GM23338 (cell line): ENCODE measurements at regions not wholly inside any gene's neighbourhood (a gene's known extent, or its start where the extent isn't known, plus 50 kb on each side); places are given as distances from the start of the nearest gene placed in this dataset.

Experiments
- ATAC-seq: fragments of 200-7000 bp; cut with Tn5 transposase; 3 replicates; pipeline ENCODE4 v1.9.1; 2020
- DNase-seq: peaks from one replicate; pipeline ENCODE4 v3.0.0-alpha.2; 2015; ENCODE audit warnings: low spot score
- H2AFZ ChIP-seq: fragments of 200-600 bp; sonication (generic); 2 replicates; pipeline ENCODE4 v1.8.0; 2016; ENCODE audit warnings: antibody characterized with exemption, mild to moderate bottlenecking, moderate library complexity
- H3F3A ChIP-seq: fragments of 200-600 bp; sonication (generic); replicated peaks from 2 replicates; pipeline ENCODE4 v1.8.0; 2017; ENCODE audit warnings: antibody characterized with exemption, mixed run types, low read depth
- H3K27ac ChIP-seq: fragments of 200-600 bp; sonication (generic); 2 replicates; pipeline ENCODE4 v1.6.1; 2016; ENCODE audit warnings: low read depth
- H3K27me3 ChIP-seq: fragments of 200-600 bp; sonication (generic); 2 replicates; pipeline ENCODE4 v1.8.0; 2016; ENCODE audit warnings: mild to moderate bottlenecking, mixed run types, moderate library complexity; ENCODE audit not compliant: insufficient read depth
- H3K36me3 ChIP-seq: fragments of 200-600 bp; sonication (generic); 2 replicates; pipeline ENCODE4 v1.8.0; 2016; ENCODE audit warnings: mild to moderate bottlenecking; ENCODE audit not compliant: insufficient read depth
- H3K4me1 ChIP-seq: fragments of 200-600 bp; sonication (generic); 2 replicates; pipeline ENCODE4 v1.8.0; 2016; ENCODE audit warnings: mild to moderate bottlenecking, moderate library complexity; ENCODE audit not compliant: insufficient read depth
- H3K4me2 ChIP-seq: fragments of 200-600 bp; sonication (generic); 2 replicates; pipeline ENCODE4 v1.7.1; 2017; ENCODE audit warnings: mixed run types
- H3K4me3 ChIP-seq: fragments of 200-600 bp; sonication (generic); 2 replicates; pipeline ENCODE4 v1.6.1; 2016; ENCODE audit warnings: mixed run types
- H3K79me2 ChIP-seq: fragments of 200-600 bp; sonication (generic); replicated peaks from 2 replicates; pipeline ENCODE4 v1.8.0; 2017; ENCODE audit warnings: mild to moderate bottlenecking; ENCODE audit not compliant: insufficient read depth
- H3K9me2 ChIP-seq: fragments of 200-600 bp; sonication (generic); 2 replicates; pipeline ENCODE4 v1.8.0; 2017; ENCODE audit not compliant: insufficient read depth
- H4K20me1 ChIP-seq: fragments of 200-600 bp; sonication (generic); replicated peaks from 2 replicates; pipeline ENCODE4 v1.8.0; 2017; ENCODE audit warnings: mild to moderate bottlenecking; ENCODE audit not compliant: insufficient read depth
- H3K27ac Mint-ChIP-seq: 2 replicates; pipeline ENCODE4 v1.8.0; 2020; ENCODE audit warnings: inconsistent platforms, mild to moderate bottlenecking, moderate library complexity, mixed read lengths
- H3K27me3 Mint-ChIP-seq: 3 replicates; pipeline ENCODE4 v1.8.0; 2022; ENCODE audit warnings: low read depth, mild to moderate bottlenecking, moderate library complexity, mixed read lengths, inconsistent platforms; ENCODE audit not compliant: insufficient read depth, poor library complexity
- H3K36me3 Mint-ChIP-seq: 3 replicates; pipeline ENCODE4 v1.8.0; 2021; ENCODE audit warnings: low read depth, mild to moderate bottlenecking, inconsistent platforms, moderate library complexity, mixed read lengths
- H3K4me1 Mint-ChIP-seq: 3 replicates; pipeline ENCODE4 v1.8.0; 2020; ENCODE audit warnings: mild to moderate bottlenecking, inconsistent platforms, mixed read lengths
- H3K4me3 Mint-ChIP-seq: 3 replicates; pipeline ENCODE4 v1.8.0; 2021; ENCODE audit warnings: moderate library complexity, mild to moderate bottlenecking, inconsistent platforms, mixed read lengths
- H3K9me3 Mint-ChIP-seq: 3 replicates; pipeline ENCODE4 v1.8.0; 2020; ENCODE audit warnings: moderate library complexity, mild to moderate bottlenecking, inconsistent platforms, mixed read lengths
- CREB1 ChIP-seq: fragments of 250-450 bp; sonication (Bioruptor Pico); IDR thresholded peaks from 2 replicates; pipeline ENCODE4 v1.5.0; 2020; ENCODE audit warnings: low read depth, mild to moderate bottlenecking, moderate library complexity
- CTCF ChIP-seq, 2 experiments: fragments of 200-600 bp in 1 of 2; sonication (generic) in 1 of 2; conservative IDR thresholded peaks; 2 replicates each; pipeline versions ENCODE4 v1.5.1 to v1.6.1; 2016 to 2017; ENCODE audit warnings: antibody characterized with exemption in 2 of 2, low read depth in 2 of 2, mild to moderate bottlenecking in 2 of 2, moderate library complexity in 1 of 2
- ETS1 ChIP-seq: IDR thresholded peaks from 2 replicates; pipeline ENCODE4 v1.6.1; 2016; ENCODE audit warnings: antibody characterized with exemption
- EZH2 ChIP-seq: fragments of 200-600 bp; sonication (generic); IDR thresholded peaks from one replicate; pipeline ENCODE4 v1.8.0; 2017; ENCODE audit warnings: antibody characterized with exemption, mild to moderate bottlenecking, low read depth; ENCODE audit not compliant: unreplicated experiment
- EZH2phosphoT487 ChIP-seq: fragments of 200-600 bp; sonication (generic); IDR thresholded peaks from one replicate; pipeline ENCODE4 v1.8.1; 2018; ENCODE audit warnings: antibody characterized with exemption; ENCODE audit not compliant: unreplicated experiment
- NANOG ChIP-seq: IDR thresholded peaks from 2 replicates; pipeline ENCODE4 v1.6.1; 2016; ENCODE audit warnings: antibody characterized with exemption, borderline replicate concordance
- POLR2AphosphoS5 ChIP-seq: IDR thresholded peaks from 2 replicates; pipeline ENCODE4 v1.6.1; 2016; ENCODE audit warnings: antibody characterized with exemption, low read depth
- REST ChIP-seq: IDR thresholded peaks from one replicate; pipeline ENCODE4 v1.6.1; 2018; ENCODE audit warnings: antibody characterized with exemption; ENCODE audit not compliant: unreplicated experiment
- ZNF114 ChIP-seq: fragments of 250-450 bp; sonication (Bioruptor Pico); IDR thresholded peaks from 2 replicates; pipeline ENCODE4 v1.5.0; 2020; ENCODE audit warnings: mild to moderate bottlenecking, moderate library complexity
- ZNF331 ChIP-seq: fragments of 250-450 bp; sonication (Bioruptor Pico); IDR thresholded peaks from 2 replicates; pipeline ENCODE4 v1.5.0; 2020; ENCODE audit warnings: low read depth, mild to moderate bottlenecking, moderate library complexity
- ZNF462 ChIP-seq: fragments of 250-450 bp; sonication (Bioruptor Pico); IDR thresholded peaks from 2 replicates; pipeline ENCODE4 v1.5.0; 2020; ENCODE audit warnings: mild to moderate bottlenecking, moderate library complexity

- no peak for TF ChIP-seq ETS1
- TF ChIP-seq EZH2phosphoT487 = no peak
- no peak for TF ChIP-seq EZH2
- TF ChIP-seq CREB1 (CRISPR knock-in tag) = no peak
- TF ChIP-seq POLR2AphosphoS5 = no peak
- TF ChIP-seq ZNF331 (CRISPR knock-in tag) = no peak
Measured at GRCh38 chr4:185894481-185894880, 82.5 kb upstream of the SORBS2 start (continued).

GRCh38 chr4:185895351-185895750, 83.4 kb upstream of the SORBS2 start:
- no peaks in the 10 kb centered on the region for H3K79me2 ChIP-seq
- peaks cover 15% of the 10 kb centered on the region for H3K27me3 Mint-ChIP-seq
- ATAC-seq = no peak
- H3K4me3 Mint-ChIP-seq = no peak overlapping the region
- no peaks in the 10 kb centered on the region for H3K4me1 ChIP-seq
- no peaks in the 10 kb centered on the region for H4K20me1 ChIP-seq
- H3K27ac Mint-ChIP-seq = no peak overlapping the region
- no peak overlapping the region for H3K4me2 ChIP-seq
- H3K4me3 ChIP-seq = no peak overlapping the region
- H3K9me2 ChIP-seq = 0 out of 2 replicates have a peak, but pooled peaks cover 2% of the 10 kb centered on the region
- no peak overlapping the region for H2AFZ ChIP-seq
- DNase-seq = no peak
- H3F3A ChIP-seq = no peaks in the 10 kb centered on the region
- H3K9me3 Mint-ChIP-seq = peaks cover 27% of the 10 kb centered on the region
- H3K4me1 Mint-ChIP-seq = peaks cover 5% of the 10 kb centered on the region; the same call in 2 of the 3 replicates
- no peaks in the 10 kb centered on the region for H3K27me3 ChIP-seq
- H3K36me3 Mint-ChIP-seq = peaks cover 24% of the 10 kb centered on the region
- H3K36me3 ChIP-seq = no peaks in the 10 kb centered on the region
- H3K27ac ChIP-seq = no peak overlapping the region
- TF ChIP-seq ETS1 (no peak), ZNF114 (CRISPR knock-in tag) (no peak), POLR2AphosphoS5 (no peak), NANOG (no peak), CREB1 (CRISPR knock-in tag) (no peak), ZNF331 (CRISPR knock-in tag) (no peak), REST (no peak), CTCF (conservative IDR thresholded peaks at IDR 0.05; ENCODE audit: low read depth in 2 of 2) (no peak; a peak in 1 of 4 replicates), ZNF462 (CRISPR knock-in tag) (no peak)
